HG03354 (cell line): ENCODE measurements at regions not wholly inside any gene's neighbourhood (a gene's known extent, or its start where the extent isn't known, plus 50 kb on each side); places are given as distances from the start of the nearest gene placed in this dataset.
"Not testable (repeated sequence)": the region's sequence is repeated elsewhere in the genome, so short reads cannot be mapped to it uniquely, and the experiment has no call there.

Experiments used
- ATAC-seq: cut with Tn5 transposase; IDR thresholded peaks from one replicate; pipeline ENCODE4 v1.9.1; 2021; ENCODE audit warnings: mild to moderate bottlenecking; ENCODE audit not compliant: unreplicated experiment, poor library complexity, severe bottlenecking

- ATAC-seq = no peak
Observed at GRCh38 chr10:55627501-55628051, 733.5 kb downstream of the ZWINT start.

GRCh38 chr10:55601690-55602478 lies 759.2 kb downstream of the ZWINT start:
- not testable (repeated sequence) for ATAC-seq

GRCh38 chr10:55551603-55552002 lies 750.6 kb upstream of the PCDH15 start:
- no peak for ATAC-seq

GRCh38 chr10:55550236-55550635 lies 749.2 kb upstream of the PCDH15 start:
- no peak for ATAC-seq

GRCh38 chr10:55537497-55537896 lies 736.5 kb upstream of the PCDH15 start:
- not testable (repeated sequence) for ATAC-seq

- ATAC-seq = no peak
Observed at GRCh38 chr10:55519264-55519663, 718.2 kb upstream of the PCDH15 start.

GRCh38 chr10:55518416-55518815 lies 717.4 kb upstream of the PCDH15 start:
- not testable (repeated sequence) for ATAC-seq

GRCh38 chr10:55509168-55509567 lies 708.1 kb upstream of the PCDH15 start:
- ATAC-seq = no peak

- peak; percentile 88 for ATAC-seq
Observed at GRCh38 chr10:55500931-55501559, 700.0 kb upstream of the PCDH15 start.

GRCh38 chr10:55497893-55498499 lies 697.0 kb upstream of the PCDH15 start:
- no peak for ATAC-seq

- ATAC-seq = no peak
Observed at GRCh38 chr10:55495555-55495954, 694.5 kb upstream of the PCDH15 start.

GRCh38 chr10:55491712-55492111 lies 690.7 kb upstream of the PCDH15 start:
- no peak for ATAC-seq

- no peak for ATAC-seq
Observed at GRCh38 chr10:55485827-55486226, 684.8 kb upstream of the PCDH15 start.

- no peak for ATAC-seq
Observed at GRCh38 chr10:55476129-55476528, 675.1 kb upstream of the PCDH15 start.

GRCh38 chr10:55474258-55474657 lies 673.2 kb upstream of the PCDH15 start:
- no peak for ATAC-seq

GRCh38 chr10:55470840-55471239 lies 669.8 kb upstream of the PCDH15 start:
- ATAC-seq = no peak

- ATAC-seq = no peak
Observed at GRCh38 chr10:55466806-55467504, 665.9 kb upstream of the PCDH15 start.

- ATAC-seq = no peak
Observed at GRCh38 chr10:55464083-55464482, 663.1 kb upstream of the PCDH15 start.

GRCh38 chr10:55460008-55460407 lies 659.0 kb upstream of the PCDH15 start:
- no peak for ATAC-seq

- ATAC-seq = no peak
Observed at GRCh38 chr10:55449981-55450380, 649.0 kb upstream of the PCDH15 start.
